Ecto neural progenitor cell (in vitro differentiated cells): ENCODE measurements at regions not wholly inside any gene's neighbourhood (a gene's known extent, or its start where the extent isn't known, plus 50 kb on each side); places are given as distances from the start of the nearest gene placed in this dataset.

ENCODE experiments used
- DNase-seq: peaks from one replicate; pipeline ENCODE4 v3.0.0-alpha.2; 2018; ENCODE audit warnings: low spot score

GRCh38 chr1:208298593-208299269 is 54.5 kb upstream of the PLXNA2 start:
- DNase-seq: no peak

- DNase-seq: no peak
These were observed 56.0 kb upstream of the PLXNA2 start for GRCh38 chr1:208300084-208300770.

GRCh38 chr1:208302699-208303238 is 58.6 kb upstream of the PLXNA2 start:
- DNase-seq: no peak

- no peak for DNase-seq
These were observed 59.8 kb upstream of the PLXNA2 start for GRCh38 chr1:208303743-208304712.

- DNase-seq: no peak
These were observed 64.0 kb upstream of the PLXNA2 start for GRCh38 chr1:208308221-208308620.

- DNase-seq: no peak
These were observed 65.6 kb upstream of the PLXNA2 start for GRCh38 chr1:208309771-208310170.

GRCh38 chr1:208312706-208313105 is 68.5 kb upstream of the PLXNA2 start:
- DNase-seq: no peak

- no peak for DNase-seq
These were observed 70.2 kb upstream of the PLXNA2 start for GRCh38 chr1:208314431-208314830.

- DNase-seq: no peak
These were observed 74.1 kb upstream of the PLXNA2 start for GRCh38 chr1:208318150-208318734.

GRCh38 chr1:208324005-208324404 is 79.8 kb upstream of the PLXNA2 start:
- no peak for DNase-seq

- no peak for DNase-seq
These were observed 81.8 kb upstream of the PLXNA2 start for GRCh38 chr1:208326033-208326432.

- DNase-seq: no peak
These were observed 85.1 kb upstream of the PLXNA2 start for GRCh38 chr1:208329300-208329699.

GRCh38 chr1:208332036-208332773 is 88.0 kb upstream of the PLXNA2 start:
- DNase-seq: no peak

- DNase-seq: no peak
These were observed 88.6 kb upstream of the PLXNA2 start for GRCh38 chr1:208332774-208333126.

- DNase-seq: no peak
These were observed 89.5 kb upstream of the PLXNA2 start for GRCh38 chr1:208333676-208334075.

- no peak for DNase-seq
These were observed 91.4 kb upstream of the PLXNA2 start for GRCh38 chr1:208335371-208336136.

GRCh38 chr1:208336137-208336518 is 91.9 kb upstream of the PLXNA2 start:
- peak; percentile 72 for DNase-seq

GRCh38 chr1:208339911-208340310 is 95.7 kb upstream of the PLXNA2 start:
- DNase-seq: no peak

- no peak for DNase-seq
These were observed 99.0 kb upstream of the PLXNA2 start for GRCh38 chr1:208343226-208343625.

GRCh38 chr1:208344202-208344857 is 100.1 kb upstream of the PLXNA2 start:
- no peak for DNase-seq
